ENCODE measurements at regions not wholly inside any gene's neighbourhood (a gene's known extent, or its start where the extent isn't known, plus 50 kb on each side); places are given as distances from the start of the nearest gene placed in this dataset.

DNA sequence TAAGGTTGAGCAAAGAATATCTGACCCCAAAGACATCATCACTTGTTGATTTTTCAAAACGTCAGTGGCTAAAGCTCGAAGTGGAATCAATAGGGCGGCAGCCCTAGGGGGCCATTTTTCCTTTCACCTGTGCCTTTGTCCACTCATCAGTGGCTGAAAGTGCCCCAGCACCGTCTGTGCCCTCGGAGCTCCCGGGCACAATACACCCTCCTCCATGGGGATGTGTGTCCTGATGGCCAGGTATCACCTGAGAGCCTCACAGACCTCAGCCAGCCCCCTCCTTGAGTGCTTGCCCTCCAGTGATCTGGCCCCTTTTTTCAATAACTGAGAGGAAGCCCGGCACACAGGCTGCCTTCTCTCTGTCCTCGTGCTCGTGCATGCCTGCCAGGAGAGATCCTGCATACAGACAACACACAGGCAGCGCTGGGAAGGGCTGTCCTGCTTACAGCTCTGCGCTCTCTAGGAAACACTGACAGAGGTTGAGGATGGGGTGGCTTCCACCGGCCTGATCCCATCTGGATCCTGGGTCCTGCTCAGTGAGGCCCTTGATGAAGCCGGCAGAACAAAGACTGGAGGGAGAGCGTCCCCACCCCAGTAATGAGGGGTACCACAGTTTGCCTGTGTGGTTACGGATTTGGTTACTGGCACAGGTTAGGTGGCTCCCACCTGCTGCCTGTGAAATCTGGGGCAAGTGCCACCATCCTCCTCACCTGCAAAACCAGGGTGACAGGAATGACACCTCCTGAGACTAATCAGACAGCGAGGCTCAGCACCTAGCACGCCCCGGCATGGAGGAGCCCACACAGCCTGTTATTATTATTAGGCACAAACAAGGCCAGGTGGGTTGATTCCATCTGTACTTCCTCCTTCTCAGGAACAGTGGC lies 197.5 kb upstream of the RAB6C start:
- no peak for DNase-seq

DNA sequence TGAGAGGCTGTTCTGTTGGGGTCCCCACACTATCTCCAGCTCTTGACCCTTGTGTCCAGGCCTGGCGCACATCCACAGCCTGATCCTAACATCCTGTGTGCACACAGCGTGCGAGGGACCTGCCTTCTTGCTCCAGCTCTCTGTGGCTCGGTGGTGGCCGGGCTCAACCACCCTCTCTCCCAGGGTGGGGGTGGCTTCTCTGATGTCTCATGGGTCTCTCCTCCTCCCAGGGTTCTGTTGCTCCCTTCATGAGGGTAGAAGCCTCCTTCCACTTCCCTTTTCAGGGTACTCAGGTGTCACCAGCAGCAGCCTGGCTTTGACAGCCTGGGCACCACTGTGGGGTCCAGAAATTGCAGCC lies 196.9 kb upstream of the RAB6C start:
- DNase-seq = no peak

DNA sequence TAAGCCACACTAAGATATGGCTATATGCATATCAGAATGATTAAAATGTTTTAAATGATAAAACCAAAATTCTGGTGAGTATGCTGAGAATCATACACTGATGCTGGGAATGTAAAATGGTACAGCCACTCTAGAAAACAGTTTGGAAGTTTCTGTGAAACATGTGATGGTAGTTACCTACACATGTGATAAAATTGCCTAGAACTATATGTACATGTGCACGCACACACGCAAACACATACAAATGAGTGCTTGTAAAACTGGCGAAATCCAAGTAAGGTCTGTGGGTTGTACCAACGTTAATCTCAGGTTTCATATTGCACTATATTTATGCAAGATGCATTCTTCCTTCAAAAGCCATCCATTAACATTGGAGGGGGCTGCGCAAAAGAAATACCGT lies 195.0 kb upstream of the RAB6C start:
- DNase-seq = no peak

DNA sequence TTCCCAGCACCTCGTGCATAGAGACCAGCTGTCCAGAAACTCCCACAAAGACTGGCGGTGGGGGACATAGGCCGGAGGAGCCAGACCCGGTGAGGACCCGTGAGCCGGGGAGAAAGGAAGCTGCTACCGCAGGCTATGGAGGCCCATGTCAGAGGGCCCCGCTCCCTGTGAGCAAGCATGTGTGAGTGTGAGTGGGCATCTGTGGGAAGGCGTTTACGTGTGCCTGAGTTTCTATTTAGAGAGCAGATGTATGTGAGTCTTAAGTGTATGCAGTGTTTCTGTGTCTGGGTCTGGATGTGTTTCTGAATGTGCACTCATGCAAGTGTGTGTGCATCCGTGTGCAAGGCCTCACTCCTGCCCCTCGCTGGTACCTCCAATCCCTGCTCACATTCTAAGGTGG lies 187.8 kb upstream of the RAB6C start:
- DNase-seq = no peak

DNA sequence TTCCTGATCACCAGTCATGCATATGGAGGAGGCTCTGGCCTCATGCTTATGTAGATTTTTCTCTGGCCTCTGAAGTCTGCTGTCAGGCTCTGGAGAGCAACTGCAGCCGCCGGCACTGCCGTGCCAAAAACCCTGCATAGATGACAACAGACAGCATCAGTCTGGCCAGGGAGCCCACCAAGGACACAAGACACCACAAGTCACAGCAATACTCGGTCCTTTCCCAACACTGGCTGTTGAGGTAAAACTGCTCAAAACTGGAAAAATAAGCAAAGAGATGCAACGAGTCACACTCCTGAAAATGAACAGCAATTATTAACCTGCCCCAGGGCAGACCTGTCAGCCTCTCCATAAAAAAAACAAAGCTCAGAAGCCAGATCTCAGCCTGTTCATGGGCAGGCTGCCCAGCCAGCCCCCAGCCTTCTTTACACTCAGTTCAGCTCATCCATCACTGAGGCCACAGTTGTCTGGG lies 186.0 kb upstream of the RAB6C start:
- peak; percentile 63 for DNase-seq

DNA sequence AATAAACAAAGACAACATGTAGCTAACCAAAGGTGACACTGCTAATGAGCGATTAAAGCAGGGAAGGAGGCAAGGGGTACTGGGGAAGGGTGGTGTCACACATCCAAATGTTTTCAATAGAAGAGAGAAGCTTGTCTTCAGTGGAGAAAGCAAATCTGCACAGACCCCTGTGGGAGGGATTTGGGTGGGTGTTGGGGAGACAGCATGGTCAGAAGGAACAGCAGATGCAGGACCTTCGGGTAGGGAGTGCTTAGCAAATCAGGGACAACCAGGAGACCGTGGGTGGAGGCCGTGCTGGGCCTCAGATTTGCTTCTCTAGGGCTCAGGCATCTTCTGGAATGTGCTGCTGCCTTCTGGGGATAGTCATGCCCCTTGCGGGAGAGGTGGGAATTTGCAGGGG lies 185.3 kb upstream of the RAB6C start:
- no peak for DNase-seq

DNA sequence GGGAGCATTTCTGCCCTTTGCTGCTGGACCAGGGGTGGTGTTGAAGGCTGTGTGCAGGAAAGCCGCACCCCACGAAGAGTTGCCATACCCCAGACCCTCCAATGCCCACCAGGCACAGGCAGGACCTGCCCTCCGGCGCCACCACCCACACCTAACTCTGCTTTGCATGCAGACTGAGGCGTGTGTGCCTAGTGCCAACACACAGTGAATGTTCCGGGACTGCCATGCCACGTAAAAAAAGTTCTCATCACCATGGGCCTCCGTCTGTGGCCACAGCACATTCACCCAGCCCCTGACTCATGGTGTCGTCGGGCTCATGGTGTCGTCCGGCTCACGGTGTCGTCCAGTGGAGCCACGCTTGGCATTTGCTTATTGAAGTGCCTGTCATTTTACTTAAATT lies 184.9 kb upstream of the RAB6C start:
- no peak for DNase-seq

DNA sequence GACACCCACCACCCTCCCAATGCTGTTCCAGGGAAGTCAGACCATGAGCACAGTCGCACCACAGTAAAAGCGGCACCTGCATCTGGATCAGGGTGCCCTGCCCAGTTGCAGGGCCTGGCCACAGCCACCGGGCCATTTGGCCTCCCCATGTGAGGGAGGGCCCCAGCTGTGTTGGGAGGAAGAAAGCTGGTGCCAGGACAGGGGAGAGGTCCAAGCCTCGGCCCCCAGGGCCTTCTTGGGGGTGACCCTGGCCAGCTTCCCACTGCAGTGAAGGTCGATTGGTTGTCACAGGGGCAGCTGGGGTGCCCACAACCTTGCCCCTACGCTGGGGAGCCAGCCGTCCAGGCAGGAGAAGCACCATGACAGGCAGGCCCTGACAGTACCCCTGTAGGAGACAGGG lies 183.2 kb upstream of the RAB6C start:
- no peak for DNase-seq

DNA sequence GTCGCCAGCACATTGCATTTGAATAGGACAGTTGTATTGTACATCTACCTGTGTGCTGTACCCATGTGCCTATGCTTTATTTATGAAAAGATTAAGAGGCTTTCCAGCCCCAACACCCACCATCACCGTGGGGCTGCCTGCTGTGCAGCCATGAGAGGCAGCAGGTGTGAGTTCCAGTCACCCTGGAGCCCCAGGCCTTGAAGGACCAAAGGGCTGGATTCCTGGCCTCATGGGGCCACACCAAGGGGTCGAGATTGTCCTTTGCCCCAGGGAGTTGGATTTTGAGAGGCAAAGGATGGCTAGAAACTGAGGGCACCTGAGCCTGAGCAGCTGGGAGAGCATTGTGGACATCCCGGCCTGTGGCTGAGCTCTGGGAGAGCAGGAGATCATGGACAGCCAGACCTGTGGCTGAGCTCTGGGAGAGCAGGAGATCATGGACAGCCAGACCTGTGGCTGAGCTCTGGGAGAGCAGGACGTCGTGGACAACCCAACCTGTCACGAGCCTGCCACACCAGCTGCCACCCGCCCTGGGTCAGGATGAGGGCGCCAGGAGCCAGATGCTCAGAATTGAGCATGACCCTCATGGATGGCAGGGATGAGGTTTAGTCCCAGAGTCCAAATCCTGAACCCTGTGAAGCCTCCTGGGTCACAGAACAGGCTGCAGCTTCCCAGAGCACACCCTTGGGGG lies 182.5 kb upstream of the RAB6C start:
- DNase-seq = no peak

DNA sequence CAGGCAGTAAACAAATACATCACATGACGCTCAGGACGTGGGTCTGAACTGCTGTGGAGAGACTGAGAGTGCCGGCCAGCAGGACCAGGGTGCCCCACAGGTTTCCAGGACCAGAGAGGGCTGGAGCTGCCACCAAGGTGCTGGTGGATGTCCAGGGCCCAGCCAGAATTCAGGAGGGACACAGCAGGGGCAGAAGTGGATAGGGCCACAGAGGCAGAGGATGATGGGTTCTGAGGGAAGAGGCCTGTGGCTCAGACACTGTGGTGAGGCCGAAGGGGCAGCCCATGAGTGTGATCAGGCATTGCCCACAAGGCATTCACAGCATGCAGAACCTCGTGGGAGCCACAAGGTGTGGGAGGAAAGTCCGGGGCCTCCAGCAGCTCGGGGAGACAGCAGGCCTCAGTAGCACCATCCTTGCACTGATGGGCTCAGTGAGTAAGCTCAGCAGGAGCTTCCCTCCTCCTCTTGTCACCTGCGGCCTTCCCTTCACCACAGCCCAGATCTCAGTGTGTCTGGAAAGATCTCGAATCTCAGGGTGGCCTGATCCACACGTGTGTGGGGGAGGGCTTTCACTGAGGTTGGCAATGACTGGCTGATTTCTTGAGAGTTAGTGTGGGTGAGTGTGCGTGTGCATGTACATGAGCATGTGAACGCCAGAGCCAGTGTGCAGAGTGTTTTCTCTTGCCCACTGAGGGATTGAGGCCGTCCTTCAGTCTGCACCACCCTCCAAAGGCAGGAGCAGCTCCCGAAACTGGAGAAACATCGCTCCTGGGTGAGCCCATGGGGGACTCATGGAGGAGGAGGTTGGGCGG lies 181.8 kb upstream of the RAB6C start:
- DNase-seq = no peak

DNA sequence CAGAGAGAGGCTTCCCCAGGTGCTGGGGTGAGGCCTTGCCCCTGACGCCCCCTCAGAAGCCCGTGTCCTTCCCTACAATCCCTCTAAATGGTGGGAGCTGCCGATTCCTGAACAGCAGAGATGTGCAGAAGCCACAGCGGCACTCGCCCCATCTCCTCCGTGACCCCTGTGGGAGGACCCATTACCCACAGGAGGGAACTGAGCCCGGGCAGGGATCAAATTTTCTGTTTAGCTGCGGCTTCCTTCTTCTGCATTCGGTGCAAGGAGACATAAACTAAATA lies 181.2 kb upstream of the RAB6C start:
- DNase-seq = no peak

DNA sequence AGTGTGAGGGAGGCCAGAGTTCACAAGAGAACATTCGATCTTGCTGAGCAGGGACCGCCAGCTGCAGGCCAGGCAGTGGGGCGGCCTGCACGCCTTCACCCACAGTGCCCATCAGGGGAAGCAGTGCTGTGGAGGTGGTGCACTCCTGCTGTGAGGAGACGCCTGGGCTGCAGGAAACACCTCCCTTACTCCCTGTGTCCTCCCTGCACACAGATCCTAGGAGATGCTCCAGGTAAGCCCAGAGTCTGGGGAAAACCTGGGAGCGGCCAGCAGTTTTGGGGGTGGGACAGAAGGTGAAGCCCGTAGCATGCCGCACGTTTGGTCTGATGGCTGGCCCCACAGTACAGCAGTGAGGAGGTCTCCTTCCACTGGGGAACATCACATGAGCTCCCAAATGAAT lies 180.8 kb upstream of the RAB6C start:
- no peak for DNase-seq

DNA sequence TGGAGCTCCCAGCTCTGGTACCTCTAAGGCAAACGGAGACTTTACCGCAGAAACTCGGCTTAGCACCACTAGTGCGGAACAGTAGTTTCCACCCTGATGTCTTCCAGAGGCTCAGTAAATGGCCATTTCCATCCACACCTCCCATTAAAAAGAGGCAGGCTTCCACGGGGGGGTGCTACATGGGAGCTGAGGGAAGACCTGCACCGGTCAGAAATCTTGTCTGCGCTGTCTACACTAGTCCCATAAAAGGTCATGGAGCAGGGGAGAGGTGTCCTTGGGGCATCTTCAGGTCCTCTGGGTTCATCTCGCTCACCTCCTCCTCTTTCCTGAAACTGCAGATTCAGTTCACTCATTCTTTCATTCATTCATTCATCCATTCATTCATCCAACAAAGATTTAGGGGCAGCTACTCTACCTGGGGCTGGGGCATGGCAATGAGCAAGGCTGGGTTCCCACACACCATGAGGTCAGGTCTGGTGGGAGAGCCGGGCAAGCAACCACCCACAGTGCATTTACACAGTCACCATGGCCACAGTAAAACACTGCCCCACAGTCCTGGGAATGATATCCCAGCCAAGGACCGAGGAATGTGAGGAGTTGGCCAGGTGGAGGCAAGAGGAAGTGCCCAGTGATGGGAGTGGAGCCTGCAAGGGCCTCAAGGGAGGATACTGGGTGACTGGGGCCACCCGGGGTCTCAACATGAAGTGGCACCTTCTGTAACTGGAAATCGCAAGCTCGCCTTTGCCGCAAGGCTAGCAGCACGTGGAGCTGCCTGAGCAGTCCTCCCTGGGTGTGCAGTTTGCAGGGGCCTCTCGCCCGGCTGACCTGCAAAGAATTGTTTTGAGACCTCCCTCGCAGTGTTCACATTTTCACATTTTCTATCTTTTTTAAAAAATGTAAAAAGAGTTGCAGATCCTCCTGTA lies 180.2 kb upstream of the RAB6C start:
- no peak for DNase-seq

DNA sequence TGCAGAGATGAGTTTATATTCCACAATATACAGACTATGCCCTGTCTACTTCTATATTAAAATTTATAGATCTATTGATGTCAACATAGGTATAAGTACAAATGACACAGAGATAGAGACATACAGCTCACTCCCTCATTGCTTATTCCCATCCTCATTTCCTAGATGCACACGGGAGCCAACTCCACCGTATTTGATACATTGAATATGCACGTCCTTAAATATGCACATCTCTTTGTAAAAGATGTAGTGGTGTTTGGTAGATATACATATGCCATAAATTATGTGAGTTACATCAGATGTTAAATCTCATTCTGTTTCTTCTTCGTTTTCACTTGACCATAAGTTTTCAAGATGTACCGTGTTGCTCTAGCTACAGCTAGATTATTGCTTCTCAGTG lies 179.2 kb upstream of the RAB6C start:
- DNase-seq = no peak

DNA sequence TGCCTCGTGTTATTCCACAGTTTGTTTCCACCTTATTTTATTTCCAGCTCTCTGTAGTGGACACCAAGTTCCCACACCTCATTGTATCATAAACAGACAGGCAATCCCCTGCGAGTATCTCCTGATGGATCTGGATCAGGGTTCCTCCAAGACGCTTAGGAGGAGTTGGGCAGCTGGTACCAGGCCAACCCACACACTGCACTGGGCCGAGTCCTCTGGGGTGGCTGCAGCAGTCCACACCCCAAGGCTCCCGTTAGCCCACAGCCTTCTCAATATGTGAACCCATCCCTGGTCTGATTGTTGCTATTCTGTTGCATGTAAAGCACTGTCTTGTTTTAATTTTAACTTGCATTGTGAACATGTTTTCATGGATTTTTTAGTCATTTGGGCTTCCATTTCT lies 178.8 kb upstream of the RAB6C start:
- no peak for DNase-seq

DNA sequence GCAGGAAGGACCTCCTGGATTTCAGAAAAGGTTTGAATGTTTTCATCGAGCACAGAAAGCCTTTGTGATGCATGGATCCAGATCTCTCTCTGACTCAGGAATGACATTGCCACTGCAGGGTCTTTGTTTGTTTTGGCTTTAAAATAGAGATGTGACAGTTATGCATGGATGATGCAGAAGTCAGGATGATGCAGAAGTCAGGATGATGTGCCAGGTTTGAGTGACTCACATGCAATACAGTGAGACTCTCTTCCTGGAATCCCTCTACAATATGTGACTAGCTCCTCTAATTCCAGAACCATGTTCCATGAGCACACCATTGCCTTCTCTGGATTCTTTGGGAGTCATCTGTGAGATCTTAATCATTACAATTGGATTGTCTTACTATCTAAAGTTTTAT lies 177.9 kb upstream of the RAB6C start:
- no peak for DNase-seq

DNA sequence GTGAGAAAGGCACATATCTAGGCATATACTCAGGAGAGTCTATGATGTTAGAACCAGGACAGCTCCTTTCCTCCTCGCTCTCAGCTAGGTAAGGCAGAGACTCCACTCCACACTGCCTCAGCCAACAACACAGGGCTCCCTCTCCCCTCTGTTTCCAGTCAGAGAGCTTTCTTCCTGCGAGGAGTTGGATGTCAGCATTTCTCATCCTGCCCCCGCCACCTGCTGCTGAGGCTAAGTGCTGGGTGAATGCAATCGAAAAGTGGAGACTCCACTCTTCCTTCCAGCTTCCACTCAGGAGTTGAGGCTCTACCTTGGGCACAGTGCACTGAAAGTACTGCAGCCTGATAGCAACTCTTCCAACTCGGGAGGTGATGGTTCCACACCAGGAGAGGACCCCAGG lies 177.2 kb upstream of the RAB6C start:
- no peak for DNase-seq

DNA sequence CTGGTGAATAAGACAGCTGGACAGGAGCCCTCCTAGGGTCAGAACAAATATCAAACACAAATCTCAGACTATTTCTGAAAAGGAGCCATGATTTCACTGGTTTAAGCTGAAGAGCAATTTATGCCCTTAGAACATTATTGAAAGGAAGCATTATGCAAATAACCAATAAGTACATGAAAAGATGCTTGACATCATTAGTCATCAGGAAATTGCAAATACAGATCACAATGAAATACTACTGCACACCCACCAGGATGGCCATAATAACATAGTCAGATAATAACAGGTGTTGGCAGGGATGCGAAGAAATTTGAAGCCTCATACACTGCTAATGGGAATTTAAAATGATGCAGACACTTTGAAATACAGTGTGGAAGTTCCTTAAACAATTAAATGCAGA lies 176.4 kb upstream of the RAB6C start:
- DNase-seq = no peak

DNA sequence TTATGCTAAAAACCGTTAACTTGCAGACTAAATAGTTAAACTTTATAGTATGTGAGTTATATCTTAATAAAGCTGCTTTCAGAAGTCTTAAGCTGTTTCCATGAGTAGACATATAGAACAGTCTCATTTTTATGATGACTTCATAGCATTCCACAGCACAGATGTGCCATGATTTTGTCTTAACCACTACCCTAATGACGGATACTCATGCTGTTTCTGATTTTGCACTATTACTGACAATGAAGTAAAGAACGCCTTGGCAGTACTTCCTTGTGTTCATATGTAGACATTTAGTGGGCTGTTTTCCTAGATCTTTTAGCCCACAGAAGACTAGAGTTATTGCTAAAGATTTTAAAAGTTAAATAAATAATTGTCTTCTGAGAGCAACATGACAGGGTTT lies 175.6 kb upstream of the RAB6C start:
- no peak for DNase-seq

DNA sequence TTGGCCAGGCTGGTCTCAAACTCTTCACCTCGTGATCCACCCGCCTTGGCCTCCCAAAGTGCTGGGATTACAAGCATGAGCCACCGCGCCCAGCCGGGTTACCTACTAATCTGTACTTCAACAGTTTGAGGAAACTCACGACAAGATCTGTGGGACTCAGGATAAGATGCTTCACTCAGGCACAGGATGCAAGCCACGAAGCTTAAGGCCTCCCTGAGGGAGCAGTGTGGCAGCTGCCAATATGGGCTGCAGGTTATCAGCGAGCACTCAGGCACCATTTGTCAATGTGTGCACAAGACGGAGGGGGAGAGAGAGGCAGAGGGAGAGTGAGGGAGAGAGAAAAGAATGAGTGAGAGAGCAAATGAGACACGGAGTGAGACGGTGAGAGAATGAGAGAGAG lies 173.6 kb upstream of the RAB6C start:
- DNase-seq = no peak

DNA sequence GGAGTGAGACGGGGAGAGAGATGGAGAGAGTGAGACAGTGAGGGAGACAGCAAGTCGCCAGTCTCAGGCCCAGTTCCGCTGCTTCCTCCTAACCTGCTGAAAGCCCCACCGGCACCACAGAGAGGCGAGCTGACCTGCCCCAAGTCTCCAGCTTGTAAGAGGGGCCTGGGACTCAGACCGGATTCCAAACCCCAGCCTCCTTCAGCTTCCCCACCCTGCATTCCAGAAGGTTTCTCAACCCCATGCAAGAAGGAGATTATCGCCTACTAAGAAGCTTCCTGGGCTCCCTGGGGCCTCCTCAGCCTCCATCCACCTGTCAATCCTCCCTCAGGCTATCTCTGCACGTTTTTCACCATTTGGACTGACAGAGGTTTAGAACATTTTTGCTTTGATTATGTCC lies 173.1 kb upstream of the RAB6C start:
- no peak for DNase-seq

DNA sequence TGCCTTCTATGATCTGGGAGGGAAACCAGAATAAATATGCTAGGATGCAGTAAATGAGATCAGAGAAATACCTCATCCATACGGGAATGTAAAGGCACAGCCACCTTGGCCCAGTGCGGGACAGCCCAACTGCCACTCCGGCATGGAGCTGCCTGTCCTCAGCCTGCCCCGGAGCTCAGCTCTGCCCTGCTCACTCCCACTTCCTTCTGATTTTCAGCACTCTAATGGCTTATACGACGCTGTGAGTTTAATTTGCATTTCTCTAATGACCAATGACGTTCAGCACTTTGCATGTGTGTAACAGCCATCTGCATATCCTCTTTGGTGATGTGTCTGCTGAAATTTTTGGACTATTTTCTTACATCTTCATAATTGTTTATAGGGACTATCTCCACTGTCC lies 172.5 kb upstream of the RAB6C start:
- DNase-seq = no peak
